Jurkat, Clone E6-1 (cell line): ENCODE measurements at regions not wholly inside any gene's neighbourhood (a gene's known extent, or its start where the extent isn't known, plus 50 kb on each side); places are given as distances from the start of the nearest gene placed in this dataset.

Source experiments
- DNase-seq: peaks from one replicate; pipeline ENCODE4 v3.0.0-alpha.2; 2011; ENCODE audit warnings: low read depth, low spot score
- H3K4me3 ChIP-seq: 2 replicates; pipeline ENCODE4 v1.5.1; 2011; ENCODE audit warnings: mild to moderate bottlenecking, low read length, control low read depth, moderate library complexity

- DNase-seq = no peak
- H3K4me3 ChIP-seq = no peak overlapping the region
Observed at GRCh38 chr4:13316354-13316753, 167.8 kb downstream of the RAB28 start.

- DNase-seq = no peak
- H3K4me3 ChIP-seq = no peak overlapping the region
Observed at GRCh38 chr4:13313856-13314255, 170.3 kb downstream of the RAB28 start.

- no peak for DNase-seq
- H3K4me3 ChIP-seq = no peak overlapping the region
Observed at GRCh38 chr4:13312264-13312663, 171.9 kb downstream of the RAB28 start.

GRCh38 chr4:13309751-13310150, 174.4 kb downstream of the RAB28 start:
- no peak overlapping the region for H3K4me3 ChIP-seq
- DNase-seq = no peak

GRCh38 chr4:13306356-13306755, 177.8 kb downstream of the RAB28 start:
- no peak overlapping the region for H3K4me3 ChIP-seq
- DNase-seq = no peak

- H3K4me3 ChIP-seq = no peak overlapping the region
- no peak for DNase-seq
Observed at GRCh38 chr4:13302876-13303275, 181.3 kb downstream of the RAB28 start.

GRCh38 chr4:13299343-13299742, 184.8 kb downstream of the RAB28 start:
- DNase-seq = no peak
- H3K4me3 ChIP-seq = no peak overlapping the region

GRCh38 chr4:13298655-13299054, 185.5 kb downstream of the RAB28 start:
- no peak for DNase-seq
- no peak overlapping the region for H3K4me3 ChIP-seq

- no peak for DNase-seq
- no peak overlapping the region for H3K4me3 ChIP-seq
Observed at GRCh38 chr4:13296986-13297385, 187.2 kb downstream of the RAB28 start.

GRCh38 chr4:13294961-13295605, 189.1 kb downstream of the RAB28 start:
- DNase-seq = no peak

GRCh38 chr4:13292372-13292771, 191.8 kb downstream of the RAB28 start:
- no peak for DNase-seq
- no peak overlapping the region for H3K4me3 ChIP-seq

More at GRCh38 chr4:13294961-13295605, 189.1 kb downstream of the RAB28 start:
- H3K4me3 ChIP-seq = no peak overlapping the region

GRCh38 chr4:13289391-13289790, 194.7 kb downstream of the RAB28 start:
- H3K4me3 ChIP-seq = no peak overlapping the region
- no peak for DNase-seq

- DNase-seq = no peak
- no peak overlapping the region for H3K4me3 ChIP-seq
Observed at GRCh38 chr4:13285336-13285735, 198.8 kb downstream of the RAB28 start.

GRCh38 chr4:13284932-13285331, 199.2 kb downstream of the RAB28 start:
- DNase-seq = no peak
- H3K4me3 ChIP-seq = no peak overlapping the region

- no peak overlapping the region for H3K4me3 ChIP-seq
- no peak for DNase-seq
Observed at GRCh38 chr4:13276357-13276756, 207.8 kb downstream of the RAB28 start.

GRCh38 chr4:13268703-13269102, 215.4 kb downstream of the RAB28 start:
- DNase-seq = no peak
- H3K4me3 ChIP-seq = no peak overlapping the region

GRCh38 chr4:13268165-13268564, 216.0 kb downstream of the RAB28 start:
- no peak overlapping the region for H3K4me3 ChIP-seq

GRCh38 chr4:13267091-13267490, 217.0 kb downstream of the RAB28 start:
- no peak for DNase-seq
- no peak overlapping the region for H3K4me3 ChIP-seq

More at GRCh38 chr4:13268165-13268564, 216.0 kb downstream of the RAB28 start:
- DNase-seq = no peak

- DNase-seq = no peak
- H3K4me3 ChIP-seq = no peak overlapping the region
Observed at GRCh38 chr4:13266687-13267086, 217.5 kb downstream of the RAB28 start.

- no peak for DNase-seq
- H3K4me3 ChIP-seq = no peak overlapping the region
Observed at GRCh38 chr4:13263967-13264525, 220.1 kb downstream of the RAB28 start.

- DNase-seq = no peak
- no peak overlapping the region for H3K4me3 ChIP-seq
Observed at GRCh38 chr4:13262816-13263215, 221.3 kb downstream of the RAB28 start.
